Gastroesophageal sphincter (tissue), 3 donors: ENCODE measurements at regions not wholly inside any gene's neighbourhood (a gene's known extent, or its start where the extent isn't known, plus 50 kb on each side); places are given as distances from the start of the nearest gene placed in this dataset.

Experiments
- POLR2A ChIP-seq, 2 donors: fragments of 450-650 bp; IDR thresholded peaks; one replicate each; pipeline ENCODE4 v1.6.1; 2017; ENCODE audit warnings: antibody characterized with exemption in 2 of 2, mild to moderate bottlenecking in 2 of 2, moderate library complexity in 1 of 2
- TF ChIP-seq, protein P1 (sequence below), 4 experiments: fragments of 200-600 bp in 2 of 4; fragments of 450-650 bp in 2 of 4; sonication (generic) in 1 of 4; IDR thresholded peaks; one replicate each; pipeline ENCODE4 v1.5.1; 2017 to 2019; ENCODE audit warnings: antibody characterized with exemption in 4 of 4, mild to moderate bottlenecking in 2 of 4, moderate library complexity in 2 of 4

DNA sequence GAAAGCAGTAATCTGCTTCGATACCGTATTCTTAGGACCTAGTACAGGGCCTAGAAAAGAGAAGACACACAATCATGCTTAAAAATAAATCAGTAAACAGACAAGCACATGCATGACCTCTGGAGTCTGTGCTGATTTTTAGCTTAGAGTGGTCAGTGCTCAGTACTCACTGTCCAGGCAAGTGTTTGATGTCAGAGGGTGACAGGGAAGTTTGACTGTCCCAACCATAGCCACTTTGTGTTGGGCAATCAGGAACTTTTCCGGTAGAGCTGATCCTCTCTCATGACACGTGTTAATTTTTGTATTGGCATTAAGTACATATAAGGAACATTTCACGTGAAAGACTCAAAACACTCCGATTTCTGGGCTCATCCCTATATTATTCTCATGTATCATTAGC, 464.7 kb upstream of the KLF4 start:
- TF ChIP-seq, protein P1, sequence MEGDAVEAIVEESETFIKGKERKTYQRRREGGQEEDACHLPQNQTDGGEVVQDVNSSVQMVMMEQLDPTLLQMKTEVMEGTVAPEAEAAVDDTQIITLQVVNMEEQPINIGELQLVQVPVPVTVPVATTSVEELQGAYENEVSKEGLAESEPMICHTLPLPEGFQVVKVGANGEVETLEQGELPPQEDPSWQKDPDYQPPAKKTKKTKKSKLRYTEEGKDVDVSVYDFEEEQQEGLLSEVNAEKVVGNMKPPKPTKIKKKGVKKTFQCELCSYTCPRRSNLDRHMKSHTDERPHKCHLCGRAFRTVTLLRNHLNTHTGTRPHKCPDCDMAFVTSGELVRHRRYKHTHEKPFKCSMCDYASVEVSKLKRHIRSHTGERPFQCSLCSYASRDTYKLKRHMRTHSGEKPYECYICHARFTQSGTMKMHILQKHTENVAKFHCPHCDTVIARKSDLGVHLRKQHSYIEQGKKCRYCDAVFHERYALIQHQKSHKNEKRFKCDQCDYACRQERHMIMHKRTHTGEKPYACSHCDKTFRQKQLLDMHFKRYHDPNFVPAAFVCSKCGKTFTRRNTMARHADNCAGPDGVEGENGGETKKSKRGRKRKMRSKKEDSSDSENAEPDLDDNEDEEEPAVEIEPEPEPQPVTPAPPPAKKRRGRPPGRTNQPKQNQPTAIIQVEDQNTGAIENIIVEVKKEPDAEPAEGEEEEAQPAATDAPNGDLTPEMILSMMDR (IDR thresholded peaks at IDR 0.05): no peak
- TF ChIP-seq POLR2A (IDR thresholded peaks at IDR 0.05): no peak
